Upper lobe of left lung (tissue), 6 donors: ENCODE measurements at regions not wholly inside any gene's neighbourhood (a gene's known extent, or its start where the extent isn't known, plus 50 kb on each side); places are given as distances from the start of the nearest gene placed in this dataset.
A peak's percentile ranks its signal among the peaks of the same experiment; 100 is the strongest.
"Not testable (repeated sequence)": the region's sequence is repeated elsewhere in the genome, so short reads cannot be mapped to it uniquely, and the experiment has no call there.

Experiments used
- ATAC-seq, 2 donors: fragments of 200-7000 bp; cut with Tn5 transposase; one replicate each; pipeline ENCODE4 v1.9.1; 2022; ENCODE audit warnings: mild to moderate bottlenecking in 2 of 2, moderate library complexity in 2 of 2; ENCODE audit not compliant: low FRiP score in 2 of 2
- DNase-seq, 2 donors: peaks; one replicate each; pipeline ENCODE4 v3.0.0-alpha.2; 2019 to 2020
- H3K27ac ChIP-seq, 4 donors: fragments of 200-600 bp; sonication (generic); one replicate each; pipeline ENCODE4 v1.5.1; 2016 to 2019
- H3K27me3 ChIP-seq, 4 donors: fragments of 200-600 bp; sonication (generic); one replicate each; pipeline ENCODE4 v1.5.1; 2017 to 2019
- H3K36me3 ChIP-seq, 4 donors: fragments of 200-600 bp; sonication (generic); one replicate each; pipeline ENCODE4 v1.5.1; 2016 to 2019
- H3K4me1 ChIP-seq, 4 donors: fragments of 200-600 bp; sonication (generic); one replicate each; pipeline ENCODE4 v1.5.1; 2018 to 2019
- H3K4me3 ChIP-seq, 4 donors: fragments of 200-600 bp; sonication (generic); one replicate each; pipeline ENCODE4 v1.5.1; 2017 to 2019; ENCODE audit warnings: mild to moderate bottlenecking in 2 of 4, moderate library complexity in 1 of 4
- H3K9me3 ChIP-seq, 4 donors: fragments of 200-600 bp; sonication (generic); one replicate each; pipeline ENCODE4 v1.5.1; 2018 to 2019
- CTCF ChIP-seq, 6 experiments: fragments of 450-650 bp in 4 of 6; fragments of 200-600 bp in 2 of 6; sonication (generic) in 2 of 6; IDR thresholded peaks; one replicate each; pipeline ENCODE4 v1.5.1; 2016 to 2019; ENCODE audit warnings: antibody characterized with exemption in 6 of 6
- EP300 ChIP-seq, 4 donors: sonication (generic); formaldehyde crosslinking; IDR thresholded peaks; one replicate each; pipeline ENCODE4 v1.5.1; 2017; ENCODE audit warnings: antibody characterized with exemption in 4 of 4, control low read depth in 2 of 4
- POLR2A ChIP-seq, 4 donors: fragments of 450-650 bp; IDR thresholded peaks; one replicate each; pipeline ENCODE4 v1.5.1; 2016 to 2017; ENCODE audit warnings: antibody characterized with exemption in 4 of 4, mild to moderate bottlenecking in 2 of 4
- POLR2AphosphoS5 ChIP-seq, 2 donors: sonication (generic); formaldehyde crosslinking; IDR thresholded peaks; one replicate each; pipeline ENCODE4 v1.5.1; 2017; ENCODE audit warnings: antibody characterized with exemption in 2 of 2
- WGBS, 2 donors: methylation state at CpG; one replicate each; pipeline ENCODE4 v1.1.5; 2017 to 2018; 5-methylcytosine and 5-hydroxymethylcytosine counted together
- donor health status: DM: no; HTN: no; CAD: no; lungs with moderate emphysema.
- donor health status: DM: no; HTN: yes; CAD: no; lungs with severe emphysema.

- WGBS, 2 donors: 85 to 92% methylated on average over 4 of the region's 4 CpGs
- no peak overlapping the region for H3K4me3 ChIP-seq
- H3K9me3 ChIP-seq: no peaks in the 10 kb centered on the region
- TF ChIP-seq POLR2A (IDR thresholded peaks at IDR 0.05): no peak
- no peak for TF ChIP-seq CTCF (IDR thresholded peaks at IDR 0.05)
- TF ChIP-seq EP300 (IDR thresholded peaks at IDR 0.05): no peak
- TF ChIP-seq POLR2AphosphoS5 (IDR thresholded peaks at IDR 0.05): no peak
- no peaks in the 10 kb centered on the region for H3K27me3 ChIP-seq
- H3K36me3 ChIP-seq: no peaks in the 10 kb centered on the region
- no peaks in the 10 kb centered on the region for H3K4me1 ChIP-seq
- no peak for DNase-seq
- no peak overlapping the region for H3K27ac ChIP-seq
- ATAC-seq: no peak
Observed at GRCh38 chr2:118582058-118582457, 265.4 kb downstream of the EN1 start.

DNA sequence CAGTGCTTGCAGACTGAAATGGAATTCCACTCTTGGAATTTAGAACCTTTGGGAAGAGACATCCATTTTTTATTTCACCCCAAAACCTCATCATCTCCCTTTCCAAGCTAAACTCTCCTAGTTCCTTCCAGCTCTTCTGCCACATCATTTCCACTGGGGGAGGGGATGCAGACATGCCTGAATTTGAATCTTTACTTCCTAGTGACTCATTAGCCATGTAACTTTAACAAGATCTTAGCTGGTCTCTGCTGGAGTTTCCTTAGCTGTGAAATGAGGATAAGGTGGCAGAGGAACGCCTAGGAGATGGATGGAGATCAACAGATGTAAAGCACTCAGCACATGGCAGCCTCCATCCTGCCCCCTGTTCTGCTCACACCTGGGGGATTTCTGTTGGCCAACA lies 266.8 kb downstream of the EN1 start:
- 44 to 73% methylated on average over 1 of the region's 1 CpG for WGBS, 2 donors
- ATAC-seq (no peak), DNase-seq (no peak)
- Histone ChIP-seq H3K4me1 (no peaks in the 10 kb centered on the region), H3K9me3 (no peaks in the 10 kb centered on the region), H3K27me3 (no peaks in the 10 kb centered on the region), H3K36me3 (no peaks in the 10 kb centered on the region), H3K4me3 (no peak overlapping the region), H3K27ac (no peak overlapping the region)
- TF ChIP-seq CTCF (IDR thresholded peaks at IDR 0.05) (no peak), POLR2AphosphoS5 (IDR thresholded peaks at IDR 0.05) (no peak), POLR2A (IDR thresholded peaks at IDR 0.05) (no peak), EP300 (IDR thresholded peaks at IDR 0.05) (no peak)

- no peak overlapping the region for H3K27ac ChIP-seq
- no peaks in the 10 kb centered on the region for H3K9me3 ChIP-seq
- no peaks in the 10 kb centered on the region for H3K4me1 ChIP-seq
- 59 to 60% methylated on average over 2 of the region's 2 CpGs for WGBS, 2 donors
- TF ChIP-seq POLR2AphosphoS5 (IDR thresholded peaks at IDR 0.05) (no peak), CTCF (IDR thresholded peaks at IDR 0.05) (no peak), EP300 (IDR thresholded peaks at IDR 0.05) (no peak), POLR2A (IDR thresholded peaks at IDR 0.05) (no peak)
- H3K27me3 ChIP-seq: no peaks in the 10 kb centered on the region
- no peaks in the 10 kb centered on the region for H3K36me3 ChIP-seq
- H3K4me3 ChIP-seq: no peak overlapping the region
- DNase-seq (no peak), ATAC-seq (no peak)
Observed at GRCh38 chr2:118580107-118580506, 267.3 kb downstream of the EN1 start.

DNA sequence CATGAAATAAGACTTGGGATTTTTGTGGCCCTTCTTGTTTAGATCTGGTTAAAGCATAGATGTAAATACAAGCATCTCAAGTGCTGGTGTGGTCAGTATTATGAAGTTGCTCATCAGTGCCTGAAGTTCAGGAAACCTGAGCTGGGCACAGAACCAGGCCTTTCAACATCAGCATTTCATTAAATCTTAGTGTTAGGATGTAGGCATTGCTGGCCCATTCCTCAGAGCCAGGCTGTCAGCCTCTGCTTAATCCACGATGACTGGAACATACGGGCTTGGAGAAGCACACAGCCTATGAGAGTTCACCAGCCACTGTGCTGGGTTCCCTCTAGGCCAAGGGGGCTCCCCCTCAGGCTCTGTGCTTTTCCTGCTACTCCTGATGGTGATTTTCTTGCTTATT lies 270.2 kb downstream of the EN1 start:
- H3K9me3 ChIP-seq: no peaks in the 10 kb centered on the region
- WGBS, 2 donors: 50 to 53% methylated on average over 2 of the region's 2 CpGs
- H3K27me3 ChIP-seq: no peaks in the 10 kb centered on the region
- no peaks in the 10 kb centered on the region for H3K36me3 ChIP-seq
- ATAC-seq: no peak
- no peak overlapping the region for H3K4me3 ChIP-seq
- TF ChIP-seq CTCF (IDR thresholded peaks at IDR 0.05) (no peak), EP300 (IDR thresholded peaks at IDR 0.05) (no peak), POLR2A (IDR thresholded peaks at IDR 0.05) (no peak), POLR2AphosphoS5 (IDR thresholded peaks at IDR 0.05) (no peak)
- H3K27ac ChIP-seq: no peak overlapping the region
- no peak for DNase-seq
- H3K4me1 ChIP-seq: no peaks in the 10 kb centered on the region

GRCh38 chr2:118576109-118576855 lies 271.2 kb downstream of the EN1 start:
- no peaks in the 10 kb centered on the region for H3K9me3 ChIP-seq
- no peak overlapping the region for H3K4me3 ChIP-seq
- TF ChIP-seq POLR2AphosphoS5 (IDR thresholded peaks at IDR 0.05) (no peak), CTCF (IDR thresholded peaks at IDR 0.05) (no peak), EP300 (IDR thresholded peaks at IDR 0.05) (no peak), POLR2A (IDR thresholded peaks at IDR 0.05) (no peak)
- no peaks in the 10 kb centered on the region for H3K4me1 ChIP-seq
- no peaks in the 10 kb centered on the region for H3K36me3 ChIP-seq
- ATAC-seq (no peak), DNase-seq (no peak)
- no peaks in the 10 kb centered on the region for H3K27me3 ChIP-seq
- H3K27ac ChIP-seq: no peak overlapping the region
- WGBS, 2 donors: 22 to 43% methylated on average over 3 of the region's 3 CpGs

GRCh38 chr2:118572380-118572779 lies 275.1 kb downstream of the EN1 start:
- not testable (repeated sequence) for H3K36me3 ChIP-seq, H3K4me3 ChIP-seq, H3K27ac ChIP-seq, ATAC-seq, H3K9me3 ChIP-seq, H3K4me1 ChIP-seq, H3K27me3 ChIP-seq
- WGBS, 2 donors: 84 to 94% methylated on average over 6 of the region's 6 CpGs
- peak in 1 of 2 donors; percentile 58 for DNase-seq
